ENCODE measurements at regions not wholly inside any gene's neighbourhood (a gene's known extent, or its start where the extent isn't known, plus 50 kb on each side); places are given as distances from the start of the nearest gene placed in this dataset.

DNA sequence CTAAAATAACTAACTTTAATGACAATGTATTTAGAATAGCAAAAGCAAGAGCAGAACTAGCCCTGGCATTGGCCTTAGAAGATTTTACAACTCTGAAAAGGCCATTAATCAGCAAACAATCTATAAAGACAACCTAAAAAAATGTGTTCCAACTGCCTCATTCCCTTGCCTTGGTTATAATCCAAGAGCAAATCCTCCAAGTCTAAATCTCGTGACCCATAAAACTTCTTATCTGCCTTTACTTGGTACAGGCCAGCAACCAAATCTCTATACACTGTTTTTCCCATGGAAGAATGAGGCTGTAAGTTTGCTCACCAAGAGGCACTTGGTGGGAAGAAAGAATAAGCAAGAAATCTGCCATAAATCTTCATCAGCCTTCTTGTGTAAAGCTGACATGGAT, 175.3 kb upstream of the MID1 start:
- TF ChIP-seq, protein P1, sequence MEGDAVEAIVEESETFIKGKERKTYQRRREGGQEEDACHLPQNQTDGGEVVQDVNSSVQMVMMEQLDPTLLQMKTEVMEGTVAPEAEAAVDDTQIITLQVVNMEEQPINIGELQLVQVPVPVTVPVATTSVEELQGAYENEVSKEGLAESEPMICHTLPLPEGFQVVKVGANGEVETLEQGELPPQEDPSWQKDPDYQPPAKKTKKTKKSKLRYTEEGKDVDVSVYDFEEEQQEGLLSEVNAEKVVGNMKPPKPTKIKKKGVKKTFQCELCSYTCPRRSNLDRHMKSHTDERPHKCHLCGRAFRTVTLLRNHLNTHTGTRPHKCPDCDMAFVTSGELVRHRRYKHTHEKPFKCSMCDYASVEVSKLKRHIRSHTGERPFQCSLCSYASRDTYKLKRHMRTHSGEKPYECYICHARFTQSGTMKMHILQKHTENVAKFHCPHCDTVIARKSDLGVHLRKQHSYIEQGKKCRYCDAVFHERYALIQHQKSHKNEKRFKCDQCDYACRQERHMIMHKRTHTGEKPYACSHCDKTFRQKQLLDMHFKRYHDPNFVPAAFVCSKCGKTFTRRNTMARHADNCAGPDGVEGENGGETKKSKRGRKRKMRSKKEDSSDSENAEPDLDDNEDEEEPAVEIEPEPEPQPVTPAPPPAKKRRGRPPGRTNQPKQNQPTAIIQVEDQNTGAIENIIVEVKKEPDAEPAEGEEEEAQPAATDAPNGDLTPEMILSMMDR (IDR thresholded peaks at IDR 0.05) = no peak
- no peak for TF ChIP-seq POLR2A (IDR thresholded peaks at IDR 0.05)

Measured in esophagus squamous epithelium (tissue), 4 donors.